Cerebellar cortex (tissue), 1 donor: ENCODE measurements at regions not wholly inside any gene's neighbourhood (a gene's known extent, or its start where the extent isn't known, plus 50 kb on each side); places are given as distances from the start of the nearest gene placed in this dataset.

ENCODE experiments used
- DNase-seq: peaks from one replicate; pipeline ENCODE4 v3.0.0-alpha.2; 2015; ENCODE audit warnings: low spot score

DNA sequence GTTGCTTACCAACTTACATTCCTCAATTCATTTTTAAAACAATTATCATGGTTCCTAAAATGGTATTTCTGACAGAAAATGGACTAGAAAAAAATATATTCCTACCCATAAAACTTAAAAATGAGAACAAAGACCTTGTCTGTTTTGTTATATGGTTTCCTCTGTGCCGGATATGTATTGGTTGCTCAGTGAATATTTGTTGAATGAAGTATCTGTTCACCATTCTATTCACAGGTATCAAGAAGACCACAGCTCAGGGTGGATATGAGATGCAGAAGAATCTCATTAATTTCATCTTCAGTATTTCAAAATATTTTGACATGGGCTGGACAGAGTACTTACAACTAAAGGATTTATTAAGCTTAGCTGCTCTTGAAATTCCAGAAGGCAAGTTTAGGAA lies 58.1 kb downstream of the TUSC7 start:
- DNase-seq = no peak

DNA sequence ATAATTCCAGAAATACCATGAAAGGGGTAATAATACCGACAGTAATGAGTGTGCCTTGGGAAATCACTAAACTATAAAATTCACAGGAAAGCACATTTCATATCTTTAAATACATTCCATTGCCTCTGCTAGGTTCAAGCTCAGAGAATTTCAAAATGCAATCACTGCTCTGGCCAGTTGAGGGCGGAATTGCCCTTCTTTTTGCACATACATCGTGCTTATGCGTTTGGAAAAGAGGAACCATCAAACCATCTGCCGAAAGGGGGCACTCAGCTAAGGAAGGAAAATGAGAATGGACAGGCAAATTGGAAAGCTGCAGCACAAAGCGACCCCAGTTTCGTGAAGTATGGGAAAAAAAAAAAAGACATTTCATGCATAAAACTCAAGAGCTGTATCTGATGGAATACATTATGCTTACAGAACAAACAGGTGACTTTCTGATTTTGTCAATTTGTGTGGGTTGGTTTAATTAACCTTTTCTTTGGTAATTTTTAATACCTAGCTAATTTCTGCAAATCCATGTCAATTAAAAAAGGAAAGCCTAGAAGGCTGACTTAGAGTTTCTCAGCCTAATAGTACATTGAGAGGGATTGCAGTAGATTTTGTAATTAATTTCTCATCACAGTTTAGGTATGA lies 61.4 kb downstream of the TUSC7 start:
- DNase-seq = peak; percentile 86

- no peak for DNase-seq
Observed at GRCh38 chr3:116776880-116777785, 67.6 kb downstream of the TUSC7 start.

DNA sequence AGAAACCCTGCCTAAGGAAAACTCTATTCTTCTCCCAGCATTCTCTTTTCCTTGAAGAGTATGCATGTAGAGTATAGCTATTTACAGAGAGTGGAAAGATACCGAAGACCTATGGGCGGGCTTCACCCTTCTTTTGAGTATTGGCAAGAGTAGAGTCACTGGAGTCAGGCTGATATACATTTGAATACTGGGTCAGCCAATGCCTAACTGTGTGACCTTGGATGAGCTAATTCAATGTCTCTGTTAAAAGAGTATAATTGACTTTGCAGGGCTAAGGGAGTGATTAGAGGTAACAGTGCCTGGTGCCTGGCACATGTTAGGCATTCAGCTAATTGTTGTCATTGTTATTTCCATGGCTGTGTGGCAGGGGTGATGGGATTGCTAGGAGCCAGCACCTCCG lies 75.6 kb downstream of the TUSC7 start:
- DNase-seq = no peak

GRCh38 chr3:116802651-116803050 lies 93.1 kb downstream of the TUSC7 start:
- DNase-seq = no peak

GRCh38 chr3:116806351-116806750 lies 96.8 kb downstream of the TUSC7 start:
- DNase-seq = no peak

- DNase-seq = no peak
Observed at GRCh38 chr3:116808725-116809124, 99.1 kb downstream of the TUSC7 start.

DNA sequence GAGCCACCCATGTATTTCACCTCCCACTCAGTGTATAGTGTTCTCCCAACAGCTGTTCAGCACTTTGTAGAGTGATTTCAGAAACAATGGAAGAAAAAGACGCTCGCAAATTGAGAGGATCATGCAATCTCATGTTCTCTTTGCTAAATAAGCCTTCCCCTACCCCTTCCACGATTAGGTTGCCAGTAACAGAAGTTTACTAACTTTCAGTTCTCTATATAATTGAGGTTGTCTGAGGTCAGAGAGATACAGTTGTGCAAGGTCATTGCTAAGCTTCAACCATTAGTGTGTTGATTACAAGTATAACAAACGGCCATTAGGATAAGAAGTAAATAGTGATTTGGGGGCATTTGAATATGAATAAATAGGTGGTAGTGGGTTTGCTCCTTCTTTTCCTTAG lies 99.6 kb downstream of the TUSC7 start:
- no peak for DNase-seq

DNA sequence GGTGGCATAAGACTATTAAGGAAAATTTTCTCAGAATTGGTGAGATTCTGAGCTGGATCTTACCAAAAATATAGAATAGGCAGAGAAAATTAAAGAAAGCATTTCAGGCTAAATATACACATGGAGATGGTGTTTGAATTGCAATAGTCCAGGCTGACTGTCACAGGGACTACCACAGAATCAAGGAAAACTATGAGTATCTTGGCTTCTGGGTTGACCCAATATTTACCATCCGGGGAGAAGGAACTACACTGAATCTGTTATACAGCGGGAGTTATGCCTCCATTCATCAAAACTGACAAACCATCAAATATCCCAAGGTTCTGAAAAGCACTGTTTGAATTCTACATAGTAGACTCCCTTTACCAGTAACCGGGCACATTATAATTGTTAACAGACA lies 102.2 kb downstream of the TUSC7 start:
- no peak for DNase-seq

DNA sequence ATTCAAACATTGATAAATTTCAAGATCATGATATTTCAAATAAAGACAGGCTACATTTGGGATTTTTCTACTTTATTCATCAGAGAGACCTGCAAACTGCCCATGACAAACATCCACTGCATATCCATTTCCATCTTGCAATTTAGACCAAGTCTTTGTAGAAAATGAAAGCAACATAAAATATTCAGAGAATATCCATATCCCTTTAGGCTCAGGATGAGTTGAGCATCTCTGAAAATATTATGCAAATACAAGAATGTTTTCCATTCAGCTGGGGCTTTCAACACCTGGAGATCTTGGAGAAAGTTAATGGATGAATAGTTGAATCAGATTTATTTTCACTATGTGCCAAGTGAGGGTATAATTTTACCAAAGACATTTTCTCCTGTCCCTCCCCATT lies 103.4 kb downstream of the TUSC7 start:
- no peak for DNase-seq

- no peak for DNase-seq
Observed at GRCh38 chr3:116815321-116815720, 105.7 kb downstream of the TUSC7 start.

GRCh38 chr3:116815831-116816588 lies 106.4 kb downstream of the TUSC7 start:
- no peak for DNase-seq

- no peak for DNase-seq
Observed at GRCh38 chr3:116821371-116821770, 111.8 kb downstream of the TUSC7 start.

GRCh38 chr3:116824208-116824607 lies 114.6 kb downstream of the TUSC7 start:
- no peak for DNase-seq

- no peak for DNase-seq
Observed at GRCh38 chr3:116833202-116833601, 123.6 kb downstream of the TUSC7 start.

- DNase-seq = no peak
Observed at GRCh38 chr3:116834816-116835215, 125.2 kb downstream of the TUSC7 start.

DNA sequence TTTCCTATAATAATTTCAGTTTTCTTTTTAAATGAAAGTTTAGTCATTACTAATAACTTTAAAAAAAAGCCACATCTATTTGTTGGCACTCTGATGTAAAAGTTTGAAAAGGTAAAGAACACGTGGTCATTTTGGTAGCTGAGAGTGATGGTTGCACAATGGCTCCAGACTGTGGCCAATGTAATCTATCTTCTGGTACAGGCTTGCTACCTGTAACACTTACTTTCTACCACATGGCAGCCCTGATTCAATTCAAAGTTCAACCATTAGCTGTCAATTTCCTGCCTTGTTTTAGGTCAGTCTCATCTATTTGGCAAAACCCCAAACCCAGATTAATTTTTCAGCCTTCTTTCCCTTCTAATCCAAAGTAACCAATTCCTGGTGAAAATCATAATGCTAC lies 126.1 kb downstream of the TUSC7 start:
- DNase-seq = no peak

- DNase-seq = no peak
Observed at GRCh38 chr3:116836286-116836685, 126.7 kb downstream of the TUSC7 start.

DNA sequence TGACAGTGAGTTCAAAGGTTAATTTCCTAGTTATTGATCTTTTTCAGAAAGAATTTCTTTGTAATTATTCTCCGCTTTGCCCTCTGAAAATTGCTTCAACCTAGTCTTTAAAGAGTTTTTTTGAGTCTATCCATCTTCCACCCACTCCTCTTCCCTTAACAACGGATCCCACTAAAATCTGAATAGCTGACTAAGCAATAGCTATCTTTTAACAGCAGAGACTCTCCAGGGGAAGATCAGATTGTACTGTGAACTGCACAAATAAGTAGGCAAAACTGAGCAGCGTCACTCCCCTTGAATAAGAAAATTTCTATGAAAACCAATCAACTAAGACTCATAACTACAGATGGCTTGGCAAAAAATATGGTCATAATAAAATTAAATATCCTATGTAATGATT lies 127.9 kb downstream of the TUSC7 start:
- no peak for DNase-seq

GRCh38 chr3:116841003-116841735 lies 131.6 kb downstream of the TUSC7 start:
- no peak for DNase-seq

DNA sequence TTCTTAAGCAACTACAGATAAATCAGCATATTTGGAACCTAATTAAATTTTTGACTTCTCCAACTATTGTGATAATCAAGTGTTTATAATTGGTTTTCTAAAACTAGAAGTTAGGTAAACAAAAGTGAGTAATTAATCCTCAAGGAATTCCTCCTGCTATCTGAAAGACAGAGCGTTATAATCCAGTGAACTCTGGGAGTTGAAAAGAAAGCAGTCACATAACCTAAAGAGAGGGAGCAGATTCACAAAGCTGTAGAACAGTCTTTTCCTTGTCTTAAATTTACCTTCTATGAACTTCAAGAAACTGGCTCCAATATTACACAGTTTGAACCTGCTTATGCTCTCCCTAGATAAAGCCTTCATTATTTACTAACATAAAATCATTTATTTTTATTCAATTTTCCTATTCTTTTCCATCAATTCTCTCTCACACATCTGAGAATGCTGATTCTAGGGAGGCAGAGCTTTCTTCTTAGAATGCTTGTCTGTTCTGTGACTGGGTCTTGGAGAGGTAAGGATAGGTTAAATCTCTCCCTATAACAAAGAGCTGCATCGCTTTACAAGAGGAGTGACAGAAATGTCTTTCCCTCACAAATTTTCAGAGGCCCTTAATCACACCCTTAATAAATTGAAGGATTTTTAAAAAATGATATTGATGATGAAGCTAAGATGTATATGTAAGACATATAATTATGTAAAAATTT lies 132.8 kb downstream of the TUSC7 start:
- no peak for DNase-seq
